GM21717 (cell line): ENCODE measurements at regions not wholly inside any gene's neighbourhood (a gene's known extent, or its start where the extent isn't known, plus 50 kb on each side); places are given as distances from the start of the nearest gene placed in this dataset.
"Not testable (repeated sequence)": the region's sequence is repeated elsewhere in the genome, so short reads cannot be mapped to it uniquely, and the experiment has no call there.

Source experiments
- ATAC-seq: cut with Tn5 transposase; IDR thresholded peaks from one replicate; pipeline ENCODE4 v1.9.1; 2021; ENCODE audit warnings: mild to moderate bottlenecking, moderate library complexity; ENCODE audit not compliant: unreplicated experiment

GRCh38 chr5:173434270-173434669, 106.1 kb upstream of the STC2 start:
- ATAC-seq, result no peak

GRCh38 chr5:173430394-173430793, 102.2 kb upstream of the STC2 start:
- no peak for ATAC-seq

GRCh38 chr5:173429489-173430150, 101.4 kb upstream of the STC2 start:
- ATAC-seq, result no peak

GRCh38 chr5:173423452-173424117, 95.4 kb upstream of the STC2 start:
- ATAC-seq, result no peak

- no peak for ATAC-seq
Measured at GRCh38 chr5:173420108-173420507, 91.9 kb upstream of the STC2 start.

GRCh38 chr5:173413471-173413982, 85.3 kb upstream of the STC2 start:
- ATAC-seq, result no peak

- ATAC-seq, result no peak
Measured at GRCh38 chr5:173412566-173412965, 84.4 kb upstream of the STC2 start.

GRCh38 chr5:173411791-173412555, 83.8 kb upstream of the STC2 start:
- no peak for ATAC-seq

GRCh38 chr5:173410459-173411233, 82.4 kb upstream of the STC2 start:
- no peak for ATAC-seq

- ATAC-seq, result no peak
Measured at GRCh38 chr5:173408946-173409345, 80.7 kb upstream of the STC2 start.

GRCh38 chr5:173399851-173400250, 71.6 kb upstream of the STC2 start:
- no peak for ATAC-seq

- no peak for ATAC-seq
Measured at GRCh38 chr5:173397516-173397915, 69.3 kb upstream of the STC2 start.

GRCh38 chr5:173396311-173396993, 68.2 kb upstream of the STC2 start:
- ATAC-seq, result no peak

GRCh38 chr5:173395933-173396308, 67.7 kb upstream of the STC2 start:
- no peak for ATAC-seq

- ATAC-seq, result no peak
Measured at GRCh38 chr5:173395257-173395932, 67.2 kb upstream of the STC2 start.

- ATAC-seq, result no peak
Measured at GRCh38 chr5:173394701-173395100, 66.5 kb upstream of the STC2 start.

GRCh38 chr5:173392172-173392571, 64.0 kb upstream of the STC2 start:
- ATAC-seq, result no peak

GRCh38 chr5:173391031-173391430, 62.8 kb upstream of the STC2 start:
- ATAC-seq, result no peak

GRCh38 chr5:173387293-173387692, 59.1 kb upstream of the STC2 start:
- ATAC-seq, result not testable (repeated sequence)

- no peak for ATAC-seq
Measured at GRCh38 chr5:173385832-173386360, 57.7 kb upstream of the STC2 start.
